ENCODE measurements at regions not wholly inside any gene's neighbourhood (a gene's known extent, or its start where the extent isn't known, plus 50 kb on each side); places are given as distances from the start of the nearest gene placed in this dataset.

- TF ChIP-seq CTCF (IDR thresholded peaks at IDR 0.05) (no peak), POLR2A (IDR thresholded peaks at IDR 0.05) (no peak)
These were observed 134.8 kb upstream of the ZMIZ1 start for GRCh38 chr10:78933828-78934531.

All from right lobe of liver (tissue), 4 donors.